ENCODE measurements at regions not wholly inside any gene's neighbourhood (a gene's known extent, or its start where the extent isn't known, plus 50 kb on each side); places are given as distances from the start of the nearest gene placed in this dataset.

GRCh38 chr11:44397586-44398178, 87.7 kb upstream of the ALX4 start:
- Histone ChIP-seq H3K36me3 (no peaks in the 10 kb centered on the region), H3K4me3 (replicated peaks in 1 of 3) (no peak overlapping the region), H3K27ac (peak overlapping the region; percentile 3 to 42 (median 34)), H3K9me3 (no peaks in the 10 kb centered on the region), H3K4me1 (peaks cover 16 to 19% of the 10 kb centered on the region in 2 donors), H3K27me3 (no peaks in the 10 kb centered on the region)
- WGBS, 2 donors = 54 to 69% methylated on average over 4 to 7 of the region's 7 CpGs
- TF ChIP-seq CTCF (IDR thresholded peaks at IDR 0.05) = no peak
- TF ChIP-seq POLR2A (IDR thresholded peaks at IDR 0.05) = no peak
- peak; percentile 55 to 68 for DNase-seq
- intact Hi-C loops (cut with DNase I) = no loop called here

- no peaks in the 10 kb centered on the region for H3K27me3 ChIP-seq
- TF ChIP-seq POLR2A (IDR thresholded peaks at IDR 0.05) (no peak), CTCF (IDR thresholded peaks at IDR 0.05) (no peak)
- DNase-seq = peak; percentile 80 to 89
- peaks cover 16 to 19% of the 10 kb centered on the region in 2 donors for H3K4me1 ChIP-seq
- H3K36me3 ChIP-seq = no peaks in the 10 kb centered on the region
- no peak overlapping the region for H3K4me3 ChIP-seq (replicated peaks in 1 of 3)
- WGBS, 2 donors = 32 to 38% methylated on average over 5 to 15 of the region's 15 CpGs
- intact Hi-C loops (cut with DNase I) = no loop called here
- H3K27ac ChIP-seq = peak overlapping the region; percentile 3 to 42 (median 34)
- H3K9me3 ChIP-seq = no peaks in the 10 kb centered on the region
These were observed 88.5 kb upstream of the ALX4 start for GRCh38 chr11:44398266-44399030.

GRCh38 chr11:44399968-44400367, 90.0 kb upstream of the ALX4 start:
- TF ChIP-seq CTCF (IDR thresholded peaks at IDR 0.05) = no peak
- TF ChIP-seq POLR2A (IDR thresholded peaks at IDR 0.05) = no peak
- Histone ChIP-seq H3K27ac (no peak overlapping the region), H3K36me3 (no peaks in the 10 kb centered on the region), H3K27me3 (no peaks in the 10 kb centered on the region), H3K4me1 (peaks cover 16 to 19% of the 10 kb centered on the region in 2 donors), H3K4me3 (replicated peaks in 1 of 3) (no peak overlapping the region), H3K9me3 (no peaks in the 10 kb centered on the region)
- 33 to 37% methylated on average over 2 of the region's 2 CpGs for WGBS, 2 donors
- no peak for DNase-seq
- intact Hi-C loops (cut with DNase I) = no loop called here

GRCh38 chr11:44400431-44400830, 90.5 kb upstream of the ALX4 start:
- peaks cover 16 to 19% of the 10 kb centered on the region in 2 donors for H3K4me1 ChIP-seq
- intact Hi-C loops (cut with DNase I) = no loop called here
- TF ChIP-seq POLR2A (IDR thresholded peaks at IDR 0.05) (no peak), CTCF (IDR thresholded peaks at IDR 0.05) (no peak)
- no peak overlapping the region for H3K27ac ChIP-seq
- no peaks in the 10 kb centered on the region for H3K9me3 ChIP-seq
- DNase-seq = no peak
- H3K27me3 ChIP-seq = no peaks in the 10 kb centered on the region
- 87 to 89% methylated on average over 5 of the region's 5 CpGs for WGBS, 2 donors
- H3K36me3 ChIP-seq = no peaks in the 10 kb centered on the region
- no peak overlapping the region for H3K4me3 ChIP-seq (replicated peaks in 1 of 3)

DNA sequence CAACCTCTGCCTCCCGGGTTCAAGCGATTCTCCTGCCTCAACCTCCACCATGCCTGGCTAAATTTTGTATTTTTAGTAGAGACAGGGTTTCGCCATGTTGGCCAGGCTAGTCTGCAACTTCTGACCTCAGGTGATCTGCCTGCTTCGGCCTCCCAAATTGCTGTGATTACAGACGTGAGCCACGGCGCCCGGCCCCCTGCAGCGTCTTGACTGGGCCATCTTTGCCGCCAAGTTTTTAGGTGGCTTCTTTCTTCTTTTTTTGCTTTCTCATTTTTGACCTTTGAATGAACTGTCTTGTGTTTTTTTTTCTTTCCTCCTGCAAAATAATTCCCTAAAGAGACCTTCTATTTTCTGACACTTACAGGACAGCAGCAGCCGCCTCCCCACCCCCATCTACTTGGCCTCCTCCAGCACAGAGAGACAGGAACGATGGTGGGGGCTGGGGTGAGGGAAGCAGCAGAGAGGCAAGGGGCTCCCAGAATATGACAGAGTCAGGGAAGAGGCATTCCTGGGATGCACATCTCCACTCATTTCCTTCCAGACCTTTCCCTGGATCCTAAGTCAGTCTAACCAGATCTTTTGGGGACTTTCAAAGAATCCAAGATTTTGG, 92.6 kb upstream of the ALX4 start:
- DNase-seq = no peak
- no peak for TF ChIP-seq POLR2A (IDR thresholded peaks at IDR 0.05)
- no peak for TF ChIP-seq CTCF (IDR thresholded peaks at IDR 0.05)
- 74 to 76% methylated on average over 10 to 12 of the region's 12 CpGs for WGBS, 2 donors

More for the DNA sequence above, 92.6 kb upstream of the ALX4 start:
- Histone ChIP-seq H3K36me3 (no peaks in the 10 kb centered on the region), H3K27me3 (no peaks in the 10 kb centered on the region), H3K9me3 (no peaks in the 10 kb centered on the region), H3K4me3 (replicated peaks in 1 of 3) (no peak overlapping the region), H3K4me1 (peaks cover 14 to 17% of the 10 kb centered on the region in 2 donors), H3K27ac (no peak overlapping the region)
- intact Hi-C loops (cut with DNase I) = no loop called here

Data from thyroid gland (tissue), 4 donors.